22Rv1 (cell line): ENCODE measurements at regions not wholly inside any gene's neighbourhood (a gene's known extent, or its start where the extent isn't known, plus 50 kb on each side); places are given as distances from the start of the nearest gene placed in this dataset.

Experiments
- CTCF ChIP-seq: fragments of 450-650 bp; IDR thresholded peaks from 2 replicates; pipeline ENCODE4 v1.5.1; 2017; ENCODE audit warnings: mild to moderate bottlenecking
- ZFX ChIP-seq: fragments of 450-650 bp; IDR thresholded peaks from 2 replicates; pipeline ENCODE4 v1.6.1; 2017; ENCODE audit warnings: antibody characterized with exemption, borderline replicate concordance

- no peak for TF ChIP-seq CTCF
- TF ChIP-seq ZFX: no peak
Measured at GRCh38 chr9:81058782-81059181, 630.6 kb downstream of the TLE1 start.
